Upper lobe of left lung (tissue), 6 donors: ENCODE measurements at regions not wholly inside any gene's neighbourhood (a gene's known extent, or its start where the extent isn't known, plus 50 kb on each side); places are given as distances from the start of the nearest gene placed in this dataset.

Experiments
- ATAC-seq, 2 donors: fragments of 200-7000 bp; cut with Tn5 transposase; one replicate each; pipeline ENCODE4 v1.9.1; 2022; ENCODE audit warnings: mild to moderate bottlenecking in 2 of 2, moderate library complexity in 2 of 2; ENCODE audit not compliant: low FRiP score in 2 of 2
- DNase-seq, 2 donors: peaks; one replicate each; pipeline ENCODE4 v3.0.0-alpha.2; 2019 to 2020
- H3K27ac ChIP-seq, 4 donors: fragments of 200-600 bp; sonication (generic); one replicate each; pipeline ENCODE4 v1.5.1; 2016 to 2019
- H3K27me3 ChIP-seq, 4 donors: fragments of 200-600 bp; sonication (generic); one replicate each; pipeline ENCODE4 v1.5.1; 2017 to 2019
- H3K36me3 ChIP-seq, 4 donors: fragments of 200-600 bp; sonication (generic); one replicate each; pipeline ENCODE4 v1.5.1; 2016 to 2019
- H3K4me1 ChIP-seq, 4 donors: fragments of 200-600 bp; sonication (generic); one replicate each; pipeline ENCODE4 v1.5.1; 2018 to 2019
- H3K4me3 ChIP-seq, 4 donors: fragments of 200-600 bp; sonication (generic); one replicate each; pipeline ENCODE4 v1.5.1; 2017 to 2019; ENCODE audit warnings: mild to moderate bottlenecking in 2 of 4, moderate library complexity in 1 of 4
- H3K9me3 ChIP-seq, 4 donors: fragments of 200-600 bp; sonication (generic); one replicate each; pipeline ENCODE4 v1.5.1; 2018 to 2019
- EP300 ChIP-seq, 4 donors: sonication (generic); formaldehyde crosslinking; IDR thresholded peaks; one replicate each; pipeline ENCODE4 v1.5.1; 2017; ENCODE audit warnings: antibody characterized with exemption in 4 of 4, control low read depth in 2 of 4
- POLR2A ChIP-seq, 4 donors: fragments of 450-650 bp; IDR thresholded peaks; one replicate each; pipeline ENCODE4 v1.5.1; 2016 to 2017; ENCODE audit warnings: antibody characterized with exemption in 4 of 4, mild to moderate bottlenecking in 2 of 4
- POLR2AphosphoS5 ChIP-seq, 2 donors: sonication (generic); formaldehyde crosslinking; IDR thresholded peaks; one replicate each; pipeline ENCODE4 v1.5.1; 2017; ENCODE audit warnings: antibody characterized with exemption in 2 of 2
- WGBS, 2 donors: methylation state at CpG; one replicate each; pipeline ENCODE4 v1.1.5; 2017 to 2018; 5-methylcytosine and 5-hydroxymethylcytosine counted together
- TF ChIP-seq, protein P1 (sequence below), 6 experiments: fragments of 450-650 bp in 4 of 6; fragments of 200-600 bp in 2 of 6; sonication (generic) in 2 of 6; IDR thresholded peaks; one replicate each; pipeline ENCODE4 v1.5.1; 2016 to 2019; ENCODE audit warnings: antibody characterized with exemption in 6 of 6
- donor health status: DM: no; HTN: no; CAD: no; lungs with moderate emphysema.
- donor health status: DM: no; HTN: yes; CAD: no; lungs with severe emphysema.

DNA sequence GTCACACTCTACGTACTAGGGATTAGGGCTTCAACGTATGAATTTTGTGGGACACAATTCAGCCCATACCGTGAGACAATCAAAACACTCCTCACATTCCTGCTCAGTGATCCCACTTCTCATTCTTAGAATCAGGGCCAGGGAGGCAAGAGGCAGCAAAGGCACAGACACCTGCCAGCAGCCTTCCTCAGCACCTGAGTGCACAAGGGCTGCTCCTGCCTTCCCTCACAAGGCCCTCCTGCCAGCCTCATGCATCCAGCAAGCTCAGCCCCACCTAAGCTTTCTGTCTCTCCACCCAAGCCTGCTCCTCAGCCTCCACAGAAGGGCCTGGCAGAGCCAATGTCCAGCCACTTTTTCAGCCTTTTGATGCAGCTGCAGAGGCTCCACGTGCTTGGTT is 141.6 kb downstream of the SP3 start:
- 73 to 77% methylated on average over 4 of the region's 4 CpGs for WGBS, 2 donors
- no peaks in the 10 kb centered on the region for H3K36me3 ChIP-seq

DNA sequence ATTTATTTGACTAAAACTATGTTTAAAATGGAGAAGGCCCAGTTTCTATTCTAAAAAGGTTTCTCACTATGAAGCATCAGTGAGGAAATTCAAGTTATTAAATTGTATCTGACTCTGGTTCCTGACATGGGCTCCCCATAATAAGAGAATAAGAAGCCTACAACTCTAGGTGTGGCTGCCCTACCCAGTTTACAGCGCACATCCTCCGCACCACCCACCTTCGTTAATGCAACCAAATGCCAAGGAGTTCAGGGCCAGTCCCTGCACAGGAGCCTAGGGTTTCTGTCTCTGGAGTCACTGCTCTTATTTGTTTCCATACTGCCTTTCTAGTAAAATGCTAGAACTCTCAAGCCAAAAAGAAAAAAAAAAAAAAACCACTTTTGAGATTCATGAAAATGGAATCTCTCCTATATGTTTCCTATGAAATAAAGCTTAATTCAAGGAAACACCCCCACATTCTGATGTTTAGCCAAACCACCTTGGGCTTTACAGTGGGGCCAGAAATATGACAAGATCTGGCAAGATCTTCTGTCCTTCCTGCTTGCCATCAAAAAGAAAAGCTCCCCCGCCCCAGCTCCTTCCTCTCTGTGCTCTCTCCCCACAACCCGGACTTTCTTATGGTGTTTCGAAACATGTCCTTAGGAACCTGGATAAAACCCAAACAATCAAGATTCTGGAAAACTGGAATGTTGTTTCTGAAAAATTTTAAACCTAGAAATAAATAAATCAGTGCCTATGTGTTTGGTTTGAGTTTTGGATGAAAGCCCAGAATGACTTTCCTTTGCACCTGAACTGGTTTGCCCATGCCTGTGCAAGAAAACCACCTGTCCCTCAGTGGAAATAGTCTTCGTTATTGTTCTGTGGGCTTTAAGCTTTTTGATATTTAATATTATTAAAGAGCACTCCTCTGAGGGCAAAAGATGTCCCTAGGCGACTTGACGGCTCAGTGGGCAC is 136.7 kb downstream of the SP3 start:
- H3K36me3 ChIP-seq: no peaks in the 10 kb centered on the region
- ATAC-seq (no peak), DNase-seq (no peak)
- H3K27ac ChIP-seq: no peak overlapping the region
- 68 to 70% methylated on average over 9 of the region's 9 CpGs for WGBS, 2 donors
- no peaks in the 10 kb centered on the region for H3K27me3 ChIP-seq
- H3K9me3 ChIP-seq: no peaks in the 10 kb centered on the region
- TF ChIP-seq POLR2AphosphoS5 (IDR thresholded peaks at IDR 0.05) (no peak), POLR2A (IDR thresholded peaks at IDR 0.05) (no peak), EP300 (IDR thresholded peaks at IDR 0.05) (no peak)
- TF ChIP-seq, protein P1, sequence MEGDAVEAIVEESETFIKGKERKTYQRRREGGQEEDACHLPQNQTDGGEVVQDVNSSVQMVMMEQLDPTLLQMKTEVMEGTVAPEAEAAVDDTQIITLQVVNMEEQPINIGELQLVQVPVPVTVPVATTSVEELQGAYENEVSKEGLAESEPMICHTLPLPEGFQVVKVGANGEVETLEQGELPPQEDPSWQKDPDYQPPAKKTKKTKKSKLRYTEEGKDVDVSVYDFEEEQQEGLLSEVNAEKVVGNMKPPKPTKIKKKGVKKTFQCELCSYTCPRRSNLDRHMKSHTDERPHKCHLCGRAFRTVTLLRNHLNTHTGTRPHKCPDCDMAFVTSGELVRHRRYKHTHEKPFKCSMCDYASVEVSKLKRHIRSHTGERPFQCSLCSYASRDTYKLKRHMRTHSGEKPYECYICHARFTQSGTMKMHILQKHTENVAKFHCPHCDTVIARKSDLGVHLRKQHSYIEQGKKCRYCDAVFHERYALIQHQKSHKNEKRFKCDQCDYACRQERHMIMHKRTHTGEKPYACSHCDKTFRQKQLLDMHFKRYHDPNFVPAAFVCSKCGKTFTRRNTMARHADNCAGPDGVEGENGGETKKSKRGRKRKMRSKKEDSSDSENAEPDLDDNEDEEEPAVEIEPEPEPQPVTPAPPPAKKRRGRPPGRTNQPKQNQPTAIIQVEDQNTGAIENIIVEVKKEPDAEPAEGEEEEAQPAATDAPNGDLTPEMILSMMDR (IDR thresholded peaks at IDR 0.05): no peak
- no peak overlapping the region for H3K4me3 ChIP-seq
- H3K4me1 ChIP-seq: peaks cover 12 to 24% (median 14%) of the 10 kb centered on the region in 4 donors

More for the DNA sequence above, 141.6 kb downstream of the SP3 start:
- H3K4me1 ChIP-seq: no peaks in the 10 kb centered on the region
- ATAC-seq (no peak), DNase-seq (no peak)
- no peaks in the 10 kb centered on the region for H3K27me3 ChIP-seq
- H3K9me3 ChIP-seq: no peaks in the 10 kb centered on the region
- H3K27ac ChIP-seq: no peak overlapping the region
- TF ChIP-seq POLR2A (IDR thresholded peaks at IDR 0.05) (no peak), EP300 (IDR thresholded peaks at IDR 0.05) (no peak), POLR2AphosphoS5 (IDR thresholded peaks at IDR 0.05) (no peak)
- TF ChIP-seq, protein P1 (IDR thresholded peaks at IDR 0.05): no peak
- H3K4me3 ChIP-seq: no peak overlapping the region

DNA sequence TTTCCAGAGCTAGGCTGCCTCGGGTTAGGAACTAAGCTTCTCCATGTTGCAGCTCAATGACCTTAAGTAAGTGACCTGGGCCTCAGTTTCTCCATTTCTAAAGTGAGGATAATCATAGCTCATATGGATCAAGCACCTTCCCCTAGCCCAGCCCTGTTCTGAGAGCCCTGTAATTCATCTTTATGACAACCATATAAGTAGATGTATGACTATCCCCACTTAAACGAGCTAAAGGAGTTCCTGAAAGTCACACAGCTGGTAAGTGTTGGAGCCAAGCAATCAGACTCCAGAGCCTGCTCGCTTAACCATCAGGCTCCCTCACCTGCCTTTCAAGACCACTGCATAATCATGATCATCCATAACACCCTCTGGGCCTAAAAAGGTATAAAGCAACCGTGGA is 135.4 kb downstream of the SP3 start:
- ATAC-seq (no peak), DNase-seq (no peak)
- TF ChIP-seq, protein P1 (IDR thresholded peaks at IDR 0.05): no peak
- TF ChIP-seq POLR2AphosphoS5 (IDR thresholded peaks at IDR 0.05) (no peak), EP300 (IDR thresholded peaks at IDR 0.05) (no peak), POLR2A (IDR thresholded peaks at IDR 0.05) (no peak)
- H3K27ac ChIP-seq: no peak overlapping the region
- H3K36me3 ChIP-seq: no peaks in the 10 kb centered on the region
- no peak overlapping the region for H3K4me3 ChIP-seq
- no peaks in the 10 kb centered on the region for H3K9me3 ChIP-seq
- WGBS, 2 donors: 71 to 81% methylated on average over 4 of the region's 4 CpGs
- H3K4me1 ChIP-seq: peaks cover 12 to 24% (median 14%) of the 10 kb centered on the region in 4 donors
- H3K27me3 ChIP-seq: no peaks in the 10 kb centered on the region

DNA sequence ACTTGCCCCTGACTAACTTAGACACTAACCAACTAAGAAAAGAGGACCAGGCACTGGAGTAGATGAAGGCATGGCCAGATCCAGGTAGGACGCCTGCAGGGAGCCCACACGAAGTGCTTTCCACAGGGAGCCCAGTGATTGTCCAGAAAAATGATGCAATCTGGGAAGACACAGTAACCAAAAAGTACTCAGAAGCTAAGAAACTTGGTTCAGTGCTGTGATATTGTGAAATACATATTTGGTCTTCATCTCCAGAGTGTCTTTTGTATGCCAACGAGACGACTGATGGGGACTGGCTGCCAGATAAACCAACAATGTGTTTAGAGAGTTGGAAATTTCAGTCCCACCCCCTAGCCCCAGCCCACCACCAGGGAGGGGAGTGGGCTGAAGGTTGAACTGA is 135.0 kb downstream of the SP3 start:
- Histone ChIP-seq H3K27ac (no peak overlapping the region), H3K4me3 (no peak overlapping the region), H3K4me1 (peaks cover 12 to 24% (median 14%) of the 10 kb centered on the region in 4 donors), H3K27me3 (no peaks in the 10 kb centered on the region), H3K36me3 (no peaks in the 10 kb centered on the region), H3K9me3 (no peaks in the 10 kb centered on the region)
- TF ChIP-seq EP300 (IDR thresholded peaks at IDR 0.05) (no peak), POLR2A (IDR thresholded peaks at IDR 0.05) (no peak)
- 51 to 55% methylated on average over 4 of the region's 4 CpGs for WGBS, 2 donors
- ATAC-seq: peak in 1 of 2 donors; percentile 60
- no peak for DNase-seq

DNA sequence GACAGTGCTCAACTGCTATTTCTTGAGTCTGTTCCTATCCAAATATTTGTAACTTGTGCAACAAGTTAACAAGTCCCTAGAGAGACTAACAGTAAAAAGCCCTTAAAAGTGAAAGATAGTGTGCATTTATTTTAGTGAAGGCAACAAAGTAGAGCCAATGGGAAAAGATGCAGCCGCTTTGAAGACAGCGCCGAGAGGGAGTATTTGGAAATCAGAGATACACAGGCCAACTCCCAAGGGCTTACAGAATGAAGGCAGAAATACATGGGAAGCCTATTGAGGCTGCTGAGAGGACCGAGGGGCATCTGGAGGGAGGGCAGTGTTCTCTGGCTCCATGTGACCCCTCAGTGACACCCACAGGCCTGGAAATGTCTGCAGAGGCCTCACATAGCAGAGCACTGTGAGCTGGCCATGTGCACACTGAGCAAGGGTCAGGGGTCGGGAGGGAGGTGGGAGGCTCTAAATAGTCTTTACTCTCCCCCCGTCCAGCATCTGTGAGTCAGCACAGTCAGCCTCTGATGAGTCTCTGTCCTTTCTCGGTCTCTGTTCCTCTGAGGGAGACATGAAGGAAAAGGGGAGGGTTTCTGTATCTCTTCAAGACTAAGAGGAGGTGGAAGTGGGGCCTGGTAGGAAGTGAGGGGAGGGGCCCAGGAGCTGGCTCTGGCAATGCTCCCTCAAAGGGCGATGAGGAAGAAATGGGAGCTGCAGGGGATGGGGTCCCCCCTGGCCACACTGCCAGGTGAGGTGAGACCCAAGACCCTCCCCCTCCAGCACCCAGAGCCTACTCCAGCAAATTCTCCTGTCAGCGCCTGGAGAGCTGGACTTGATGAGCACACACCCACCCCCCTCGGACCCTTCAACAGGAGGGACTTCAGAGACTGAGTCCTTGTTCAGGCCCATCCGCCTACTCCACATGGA is 133.6 kb downstream of the SP3 start:
- WGBS, 2 donors: 62 to 65% methylated on average over 11 of the region's 11 CpGs
- no peaks in the 10 kb centered on the region for H3K27me3 ChIP-seq
- H3K27ac ChIP-seq: peak overlapping the region in 2 of 4 donors; percentile 37 to 61
- no peaks in the 10 kb centered on the region for H3K36me3 ChIP-seq
- ATAC-seq (peak; percentile 77 to 81), DNase-seq (no peak)
- H3K4me3 ChIP-seq: no peak overlapping the region
- H3K4me1 ChIP-seq: peaks cover 12 to 24% (median 14%) of the 10 kb centered on the region in 4 donors
- TF ChIP-seq POLR2AphosphoS5 (IDR thresholded peaks at IDR 0.05) (peak in 1 of 2 donors; percentile 46), POLR2A (IDR thresholded peaks at IDR 0.05) (no peak), EP300 (IDR thresholded peaks at IDR 0.05) (no peak)
- TF ChIP-seq, protein P1 (IDR thresholded peaks at IDR 0.05): no peak
- no peaks in the 10 kb centered on the region for H3K9me3 ChIP-seq
